COR-L47 (cell line): ENCODE measurements at regions not wholly inside any gene's neighbourhood (a gene's known extent, or its start where the extent isn't known, plus 50 kb on each side); places are given as distances from the start of the nearest gene placed in this dataset.
"Not testable (repeated sequence)": the region's sequence is repeated elsewhere in the genome, so short reads cannot be mapped to it uniquely, and the experiment has no call there.

Experiments used
- DNase-seq: peaks from one replicate; lab custom pipeline; 2025; lab: John Stamatoyannopoulos, UW

- no peak for DNase-seq
Measured at GRCh38 chr1:73056826-73057225, 774.5 kb upstream of the NEGR1 start.

DNA sequence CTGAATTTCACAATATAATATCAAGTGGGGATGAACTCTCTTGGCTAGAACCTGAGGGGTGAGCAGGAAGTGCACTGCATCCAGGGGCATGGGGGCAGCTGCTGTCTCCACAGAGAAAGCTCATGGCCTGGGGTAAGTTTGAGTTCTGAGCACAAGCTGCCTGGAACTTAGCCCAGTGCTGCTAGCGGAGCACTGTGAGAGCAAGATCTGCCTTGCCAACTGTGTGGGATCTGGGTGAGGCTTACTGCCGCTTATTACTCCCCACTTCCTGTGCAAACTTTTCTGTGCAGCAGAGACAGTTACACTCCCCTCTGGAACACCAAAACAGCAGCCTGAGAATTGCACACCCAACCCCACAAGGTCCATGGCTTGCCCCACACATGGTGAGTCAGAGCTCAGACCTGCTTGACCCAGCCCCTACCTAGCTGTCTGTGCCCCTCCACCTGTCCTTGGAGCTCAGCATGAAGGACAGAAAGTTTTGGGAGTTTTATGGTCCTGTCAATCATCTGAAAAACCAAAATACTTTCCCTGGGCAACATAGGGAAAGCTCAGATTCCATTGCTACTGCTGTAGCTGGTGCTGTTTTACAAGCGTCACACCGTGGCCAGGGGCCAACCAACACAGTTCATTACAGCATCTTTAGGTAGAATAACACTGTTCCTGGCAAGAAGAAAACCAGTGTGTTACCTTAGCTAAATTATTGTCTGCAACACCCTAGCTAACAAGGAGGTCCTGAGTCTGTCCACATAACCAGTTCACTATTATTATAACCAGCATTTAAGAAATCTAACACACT is 762.1 kb upstream of the NEGR1 start:
- DNase-seq, result no peak

GRCh38 chr1:73042403-73042802 is 760.1 kb upstream of the NEGR1 start:
- no peak for DNase-seq

- no peak for DNase-seq
Measured at GRCh38 chr1:73040811-73041210, 758.5 kb upstream of the NEGR1 start.

DNA sequence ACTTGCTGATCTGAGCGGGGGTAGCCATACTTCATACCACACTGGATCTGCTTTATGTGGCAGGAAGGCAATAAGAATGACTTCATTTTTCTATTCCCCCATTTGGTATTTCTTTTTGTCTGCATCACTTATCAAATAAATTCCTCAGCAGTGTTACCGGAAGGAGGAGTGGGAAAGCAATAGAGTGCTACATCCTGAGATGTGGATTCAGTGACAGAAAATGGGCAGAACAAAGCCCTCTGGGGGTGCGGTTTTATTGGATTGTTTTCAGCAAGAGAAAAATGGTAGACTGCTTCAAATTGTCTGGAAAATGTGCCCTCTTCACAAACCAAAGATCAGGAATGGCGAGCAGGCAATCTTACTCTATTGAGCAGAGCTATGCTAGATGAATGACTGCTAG is 751.9 kb upstream of the NEGR1 start:
- no peak for DNase-seq

DNA sequence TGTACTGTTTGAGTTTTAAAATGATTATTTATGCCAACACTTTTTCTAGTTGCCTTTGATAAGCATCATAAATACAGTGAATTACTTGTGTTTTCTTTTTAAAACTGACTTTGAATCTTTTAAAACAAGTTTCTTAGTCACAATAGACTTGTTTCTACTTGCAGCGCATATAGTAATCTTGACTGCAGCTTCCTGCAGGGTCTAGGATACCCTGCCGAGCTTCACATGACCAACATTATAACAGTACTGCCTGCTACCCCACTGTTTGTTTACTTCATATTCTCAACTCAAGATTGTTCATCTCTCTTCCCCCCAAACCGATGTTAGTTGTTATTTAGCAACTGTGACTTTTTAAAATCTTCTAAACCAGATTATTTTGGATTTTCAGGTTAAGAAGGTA is 751.3 kb upstream of the NEGR1 start:
- no peak for DNase-seq

- DNase-seq, result no peak
Measured at GRCh38 chr1:73029571-73029970, 747.2 kb upstream of the NEGR1 start.

GRCh38 chr1:73026114-73026513 is 743.8 kb upstream of the NEGR1 start:
- no peak for DNase-seq

- DNase-seq, result no peak
Measured at GRCh38 chr1:73009938-73010337, 727.6 kb upstream of the NEGR1 start.

- no peak for DNase-seq
Measured at GRCh38 chr1:73009311-73009710, 727.0 kb upstream of the NEGR1 start.

DNA sequence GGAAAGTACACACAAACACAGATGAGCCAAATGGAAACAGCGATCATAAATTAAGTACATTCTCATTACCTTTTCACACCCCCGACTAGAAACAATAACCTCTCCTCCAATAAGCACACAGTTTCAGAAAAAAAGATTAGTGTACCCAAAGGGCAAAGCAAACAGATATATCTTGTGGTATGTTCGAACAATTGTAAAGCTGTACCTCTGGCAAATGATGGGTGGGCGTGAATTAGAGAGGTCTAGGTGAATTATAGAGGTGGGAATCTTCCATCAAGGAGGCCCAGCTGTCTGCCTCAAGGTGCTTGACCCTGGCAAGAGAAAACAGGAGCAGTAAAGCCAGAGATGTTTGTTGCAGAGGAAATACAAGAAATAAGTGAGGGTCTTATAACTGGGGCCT is 715.3 kb upstream of the NEGR1 start:
- no peak for DNase-seq

DNA sequence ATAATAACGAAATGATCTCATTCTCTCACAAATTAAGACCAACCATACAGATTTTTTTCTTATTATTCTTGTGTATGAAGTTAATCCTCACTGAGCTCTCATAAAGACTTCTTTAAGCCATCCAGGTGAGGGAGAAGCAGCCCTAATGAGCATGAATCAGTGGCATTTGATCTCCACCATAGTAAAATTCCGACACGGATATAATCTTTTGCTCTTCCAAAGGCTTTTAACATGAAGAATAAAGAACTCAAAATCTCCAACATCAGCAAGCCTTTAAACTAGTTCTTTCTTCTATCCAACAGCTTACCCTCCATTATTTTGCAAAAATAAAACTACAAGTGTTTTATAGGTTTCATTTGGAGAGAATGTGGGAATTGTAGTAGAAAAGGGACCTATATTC is 714.7 kb upstream of the NEGR1 start:
- DNase-seq, result no peak

GRCh38 chr1:72987871-72988270 is 705.5 kb upstream of the NEGR1 start:
- not testable (repeated sequence) for DNase-seq

GRCh38 chr1:72986591-72987290 is 704.4 kb upstream of the NEGR1 start:
- no peak for DNase-seq

GRCh38 chr1:72985024-72985423 is 702.7 kb upstream of the NEGR1 start:
- not testable (repeated sequence) for DNase-seq

DNA sequence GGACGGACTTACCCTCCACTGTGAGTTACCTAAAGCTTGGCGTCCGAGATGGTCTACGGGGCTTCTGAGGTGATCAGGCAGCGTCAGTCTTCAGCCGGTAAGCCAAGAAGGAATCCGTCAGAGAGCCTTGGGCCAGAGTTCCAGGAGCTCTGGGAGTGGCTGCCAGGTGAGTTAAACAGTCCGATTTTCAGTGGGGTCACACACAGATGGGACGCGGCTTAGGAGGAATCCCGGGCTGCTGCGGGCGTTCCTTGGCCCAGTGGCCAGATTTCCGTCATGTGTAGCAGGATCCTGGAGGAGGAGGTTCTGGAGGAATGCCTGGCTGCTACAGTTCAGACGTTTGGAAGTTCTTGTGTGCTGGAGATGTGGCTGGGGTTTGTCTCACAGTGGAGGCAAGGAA is 700.7 kb upstream of the NEGR1 start:
- not testable (repeated sequence) for DNase-seq

GRCh38 chr1:72969461-72969860 is 687.1 kb upstream of the NEGR1 start:
- DNase-seq, result no peak

DNA sequence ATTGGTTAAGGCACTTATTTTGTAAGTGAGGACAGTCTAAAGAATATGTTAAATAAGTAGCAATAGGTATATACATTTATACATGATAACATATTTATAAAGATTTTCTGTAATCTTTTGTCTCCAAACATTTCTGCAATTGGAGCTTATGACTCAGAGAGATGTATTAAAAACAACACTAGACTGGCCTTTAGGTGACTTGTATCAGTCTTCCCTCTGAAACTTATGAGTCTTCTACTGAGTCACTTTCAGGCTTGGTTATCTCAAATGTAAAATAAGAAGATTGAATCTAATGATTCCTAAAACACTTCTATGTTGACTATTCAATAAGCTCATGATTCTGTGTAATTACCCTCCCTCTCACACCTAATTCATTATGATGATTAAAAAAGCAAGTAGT is 672.6 kb upstream of the NEGR1 start:
- DNase-seq, result no peak

DNA sequence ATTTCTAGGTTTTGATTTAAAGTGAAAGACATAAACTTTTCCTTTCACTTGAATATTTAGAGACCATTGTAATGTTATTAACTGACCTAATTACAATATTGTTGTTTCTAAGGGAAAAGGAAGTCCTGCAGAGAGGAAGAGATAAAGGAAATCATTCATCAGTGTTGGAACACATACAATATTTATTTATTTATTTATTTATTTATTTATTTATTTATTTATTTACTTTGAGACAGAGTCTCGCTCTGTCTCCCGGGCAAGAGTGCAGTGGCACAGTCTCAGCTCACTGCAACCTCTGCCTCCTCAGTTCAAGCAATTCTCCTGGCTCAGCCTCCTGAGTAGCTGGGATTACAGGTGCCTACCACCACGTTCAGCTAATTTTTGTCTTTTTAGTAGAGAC is 668.6 kb upstream of the NEGR1 start:
- DNase-seq, result not testable (repeated sequence)

GRCh38 chr1:72946903-72947499 is 664.7 kb upstream of the NEGR1 start:
- DNase-seq, result no peak

DNA sequence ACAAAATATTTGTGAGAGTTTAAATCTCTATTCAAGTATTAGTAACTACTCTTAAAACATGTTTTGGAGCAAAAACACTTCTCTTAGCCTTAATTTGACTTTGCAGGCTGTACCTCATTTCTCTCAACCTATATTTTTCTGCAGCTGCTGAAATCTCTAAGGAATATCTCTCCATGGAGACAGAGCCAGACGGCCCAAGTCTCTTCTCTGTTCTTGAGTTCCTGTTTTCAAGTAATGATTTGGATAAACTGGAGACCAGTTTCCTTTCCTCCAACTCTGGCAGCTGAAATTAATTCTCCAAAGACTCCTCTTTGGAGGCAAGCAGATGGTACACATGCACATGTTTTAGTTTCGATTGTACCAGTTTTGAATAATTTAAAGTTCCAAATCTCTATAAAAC is 659.7 kb upstream of the NEGR1 start:
- no peak for DNase-seq

DNA sequence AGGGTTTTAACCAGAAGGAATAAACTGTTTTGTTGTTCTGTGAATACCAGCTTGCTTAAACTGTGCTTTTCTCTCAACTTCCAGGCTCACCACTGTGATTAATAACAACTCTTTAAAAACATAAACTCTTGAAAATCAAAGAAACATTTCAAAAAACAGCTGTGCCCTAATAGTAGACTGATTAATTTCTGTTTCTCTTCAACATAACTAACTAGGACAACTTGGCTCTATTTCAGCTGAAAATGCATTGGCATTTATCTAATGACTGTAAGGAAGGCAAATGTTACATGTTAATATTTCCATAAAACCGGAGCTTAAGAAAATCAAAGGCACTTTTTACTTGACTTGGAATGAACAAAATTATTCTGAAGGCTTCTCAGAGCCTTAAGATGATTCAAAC is 656.1 kb upstream of the NEGR1 start:
- no peak for DNase-seq

DNA sequence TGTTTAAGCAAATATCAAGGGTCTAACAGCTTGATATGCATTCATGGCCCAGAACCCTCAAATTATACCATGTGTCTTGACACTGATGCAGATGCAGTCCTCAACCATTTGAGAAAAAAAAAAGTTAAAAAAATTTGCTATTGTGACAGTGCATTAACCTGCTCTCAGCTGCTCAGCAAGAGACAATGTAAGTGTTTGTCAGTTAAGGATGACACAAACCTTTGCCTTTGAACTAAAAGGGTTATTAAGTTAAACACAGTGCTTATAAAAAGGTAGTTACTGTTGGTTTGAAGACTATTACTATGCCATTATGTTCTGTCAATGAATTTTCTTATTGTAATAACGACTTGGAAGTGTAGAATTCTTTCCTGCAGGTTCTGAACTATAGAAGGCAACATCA is 655.6 kb upstream of the NEGR1 start:
- no peak for DNase-seq
